GM12878 (cell line): ENCODE measurements at regions not wholly inside any gene's neighbourhood (a gene's known extent, or its start where the extent isn't known, plus 50 kb on each side); places are given as distances from the start of the nearest gene placed in this dataset.

Source experiments
- ATAC-seq: fragments of 200-7000 bp; cut with Tn5 transposase; 3 replicates; pipeline ENCODE4 v1.9.1; 2020; ENCODE audit warnings: mild to moderate bottlenecking, moderate library complexity
- BruUV-seq: library from RNA; stranded (reverse); fragments of 400-500 nt; replicated peaks from 2 replicates; lab custom pipeline; 2021; lab: Mats Ljungman, UMichigan
- CTCF ChIA-PET: fragments of 300-600 bp; sonication (Branson Sonifier 250); formaldehyde crosslinking; extraction: SDS; loops from one replicate; lab custom pipeline; 2021; ENCODE audit warnings: inconsistent platforms; lab: Yijun Ruan, JAX
- POLR2A ChIA-PET: fragments of 350-600 bp; formaldehyde crosslinking; extraction: SDS; loops from one replicate; lab custom pipeline; 2021; ENCODE audit warnings: inconsistent platforms; lab: Charles Lee
- RAD21 ChIA-PET: fragments of 300-600 bp; sonication (Branson Sonifier 250); formaldehyde crosslinking; loops from one replicate; lab custom pipeline; 2023; ENCODE audit warnings: antibody characterized with exemption; ENCODE audit not compliant: unreplicated experiment; lab: Charles Lee
- SMC1A ChIA-PET: fragments of 300-600 bp; sonication (Branson Sonifier 250); formaldehyde crosslinking; loops from one replicate; lab custom pipeline; 2023; ENCODE audit not compliant: unreplicated experiment, uncharacterized antibody; lab: Charles Lee
- DNase-seq: peaks from one replicate; pipeline ENCODE4 v3.0.0-alpha.2; 2011; ENCODE audit warnings: low read depth, low spot score
- FAIRE-seq: peaks from 3 replicates; lab custom pipeline; 2011; peaks lifted over from hg19 to GRCh38; lab: Jason Lieb, UNC
- H2AFZ ChIP-seq: 2 replicates; pipeline ENCODE4 v1.6.0; 2011; ENCODE audit warnings: low read depth, low read length, control low read depth; ENCODE audit not compliant: control insufficient read depth
- H3K27ac ChIP-seq: 2 replicates; pipeline ENCODE4 v1.5.1; 2011; ENCODE audit warnings: control low read depth; ENCODE audit not compliant: control insufficient read depth, insufficient read depth
- H3K27me3 ChIP-seq, 2 experiments: replicated peaks in 1 of 2; 2 replicates each; pipeline versions ENCODE4 v1.6.0 to v1.6.1; 2011; ENCODE audit warnings: low read length in 1 of 2; ENCODE audit not compliant: control insufficient read depth in 2 of 2, insufficient read depth in 2 of 2
- H3K36me3 ChIP-seq, 2 experiments: 2 replicates each; pipeline ENCODE4 v1.5.1; 2011; ENCODE audit warnings: low read length in 1 of 2; ENCODE audit not compliant: control insufficient read depth in 2 of 2, insufficient read depth in 2 of 2
- H3K4me1 ChIP-seq: 2 replicates; pipeline ENCODE4 v1.6.1; 2011; ENCODE audit warnings: mild to moderate bottlenecking, low read length, moderate library complexity, mixed read lengths; ENCODE audit not compliant: control insufficient read depth, insufficient read depth
- H3K4me2 ChIP-seq: 2 replicates; pipeline ENCODE4 v1.6.0; 2011; ENCODE audit warnings: control low read depth; ENCODE audit not compliant: control insufficient read depth, insufficient read depth
- H3K4me3 ChIP-seq: fragments of 200-600 bp; sonication (generic); 2 replicates; pipeline ENCODE4 v1.5.1; 2016
- H3K79me2 ChIP-seq: 2 replicates; pipeline ENCODE4 v1.6.0; 2011; ENCODE audit warnings: low read length; ENCODE audit not compliant: control insufficient read depth, insufficient read depth
- H3K9ac ChIP-seq: 2 replicates; pipeline ENCODE4 v1.8.0; 2011; ENCODE audit warnings: low read length, control low read depth, mixed read lengths; ENCODE audit not compliant: control insufficient read depth, insufficient read depth
- H3K9me3 ChIP-seq: replicated peaks from 3 replicates; pipeline ENCODE4 v1.5.1; 2011; ENCODE audit warnings: mild to moderate bottlenecking, low read length; ENCODE audit not compliant: control insufficient read depth, insufficient read depth
- H4K20me1 ChIP-seq: 2 replicates; pipeline ENCODE4 v1.6.0; 2011; ENCODE audit not compliant: control insufficient read depth, insufficient read depth
- DPF2 ChIP-seq: fragments of 450-650 bp; IDR thresholded peaks from 2 replicates; pipeline ENCODE4 v1.6.1; 2017; ENCODE audit warnings: mild to moderate bottlenecking
- EP300 ChIP-seq, 2 experiments: fragments of 150-350 bp in 1 of 2; IDR thresholded peaks; 2 replicates each; pipeline ENCODE4 v1.6.1; 2011 to 2012; ENCODE audit warnings: low read depth in 2 of 2, low read length in 2 of 2, borderline replicate concordance in 1 of 2, improper control_type of control experiment in 1 of 2, inconsistent platforms in 1 of 2; ENCODE audit not compliant: control insufficient read depth in 1 of 2
- ESRRA ChIP-seq: IDR thresholded peaks from 2 replicates; pipeline ENCODE4 v1.6.1; 2012; ENCODE audit warnings: mild to moderate bottlenecking, low read length, improper control_type of control experiment
- HDAC6 ChIP-seq: fragments of 200-600 bp; sonication (generic); IDR thresholded peaks from one replicate; pipeline ENCODE4 v1.8.0; 2017; ENCODE audit warnings: antibody characterized with exemption; ENCODE audit not compliant: unreplicated experiment
- IKZF2 ChIP-seq, 2 experiments: fragments of 450-650 bp; IDR thresholded peaks; 2 replicates each; pipeline ENCODE4 v1.6.1; 2017; ENCODE audit warnings: mild to moderate bottlenecking in 2 of 2, moderate library complexity in 2 of 2
- KAT2A ChIP-seq: conservative IDR thresholded peaks from 2 replicates; pipeline ENCODE4 v1.6.1; 2011; ENCODE audit warnings: low read depth, low read length; ENCODE audit not compliant: control insufficient read depth
- KDM1A ChIP-seq: fragments of 200-600 bp; sonication (generic); IDR thresholded peaks from 2 replicates; pipeline ENCODE4 v1.6.1; 2016; ENCODE audit warnings: borderline replicate concordance
- MEF2B ChIP-seq: fragments of 450-650 bp; IDR thresholded peaks from 2 replicates; pipeline ENCODE4 v1.6.1; 2018; ENCODE audit warnings: mild to moderate bottlenecking, moderate library complexity; ENCODE audit not compliant: partially characterized antibody, poor library complexity, severe bottlenecking
- NFXL1 ChIP-seq: fragments of 450-650 bp; IDR thresholded peaks from 2 replicates; pipeline ENCODE4 v1.6.1; 2017; ENCODE audit warnings: antibody characterized with exemption, mild to moderate bottlenecking, borderline replicate concordance
- NR2F1 ChIP-seq: fragments of 450-650 bp; conservative IDR thresholded peaks from 2 replicates; pipeline ENCODE4 v1.6.1; 2017; ENCODE audit warnings: mild to moderate bottlenecking
- SREBF2 ChIP-seq: IDR thresholded peaks from 2 replicates; pipeline ENCODE4 v1.6.1; 2012; ENCODE audit warnings: mild to moderate bottlenecking, low read length
- TBL1XR1 ChIP-seq: IDR thresholded peaks from 2 replicates; pipeline ENCODE4 v1.6.1; 2012; ENCODE audit warnings: low read depth, low read length, improper control_type of control experiment
- ZBTB4 ChIP-seq: fragments of 450-650 bp; formaldehyde crosslinking; IDR thresholded peaks from 2 replicates; pipeline ENCODE4 v1.4.0; 2022; ENCODE audit warnings: mild to moderate bottlenecking, moderate library complexity
- ZNF24 ChIP-seq: fragments of 450-650 bp; IDR thresholded peaks from 2 replicates; pipeline ENCODE4 v1.6.1; 2017; ENCODE audit warnings: antibody characterized with exemption, mild to moderate bottlenecking
- whole genome bisulfite sequencing: methylation state at CpG from one replicate; pipeline ENCODE4 v1.1.6; 2016; ENCODE audit warnings: low lambda C conversion rate; ENCODE audit not compliant: insufficient replicate concordance, insufficient coverage; ENCODE audit errors: missing lambda C conversion rate; 5-methylcytosine and 5-hydroxymethylcytosine counted together
- in situ Hi-C: fragments of 300-500 bp; cut with MboI; formaldehyde crosslinking; loops from 9 replicates; pipeline ENCODE4 v1.14.3; 2018; ENCODE audit warnings: mixed read lengths
- intact Hi-C: fragments of 100-400 bp; cut with micrococcal nuclease; formaldehyde crosslinking; loops from one replicate; pipeline ENCODE4 v1.14.2; 2022; ENCODE audit not compliant: unreplicated experiment
- TF ChIP-seq, protein P1 (sequence below): fragments of 150-350 bp; IDR thresholded peaks from 2 replicates; pipeline ENCODE4 v1.6.1; 2014; ENCODE audit warnings: mild to moderate bottlenecking, low read depth, low read length

GRCh38 chr22:48651981-48652538 lies 1175.6 kb downstream of the BRD1 start (continued):
- TF ChIP-seq, protein P1, sequence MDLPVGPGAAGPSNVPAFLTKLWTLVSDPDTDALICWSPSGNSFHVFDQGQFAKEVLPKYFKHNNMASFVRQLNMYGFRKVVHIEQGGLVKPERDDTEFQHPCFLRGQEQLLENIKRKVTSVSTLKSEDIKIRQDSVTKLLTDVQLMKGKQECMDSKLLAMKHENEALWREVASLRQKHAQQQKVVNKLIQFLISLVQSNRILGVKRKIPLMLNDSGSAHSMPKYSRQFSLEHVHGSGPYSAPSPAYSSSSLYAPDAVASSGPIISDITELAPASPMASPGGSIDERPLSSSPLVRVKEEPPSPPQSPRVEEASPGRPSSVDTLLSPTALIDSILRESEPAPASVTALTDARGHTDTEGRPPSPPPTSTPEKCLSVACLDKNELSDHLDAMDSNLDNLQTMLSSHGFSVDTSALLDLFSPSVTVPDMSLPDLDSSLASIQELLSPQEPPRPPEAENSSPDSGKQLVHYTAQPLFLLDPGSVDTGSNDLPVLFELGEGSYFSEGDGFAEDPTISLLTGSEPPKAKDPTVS: no peak
- no peak for TF ChIP-seq MEF2B
- TF ChIP-seq EP300 (IDR thresholded peaks at IDR 0.05; ENCODE audit: borderline replicate concordance in 1 of 2, control insufficient read depth in 1 of 2, low read depth in 2 of 2, low read length in 2 of 2): no peak
- TF ChIP-seq DPF2: no peak
- TF ChIP-seq KAT2A: no peak
- no peak for TF ChIP-seq HDAC6

DNA sequence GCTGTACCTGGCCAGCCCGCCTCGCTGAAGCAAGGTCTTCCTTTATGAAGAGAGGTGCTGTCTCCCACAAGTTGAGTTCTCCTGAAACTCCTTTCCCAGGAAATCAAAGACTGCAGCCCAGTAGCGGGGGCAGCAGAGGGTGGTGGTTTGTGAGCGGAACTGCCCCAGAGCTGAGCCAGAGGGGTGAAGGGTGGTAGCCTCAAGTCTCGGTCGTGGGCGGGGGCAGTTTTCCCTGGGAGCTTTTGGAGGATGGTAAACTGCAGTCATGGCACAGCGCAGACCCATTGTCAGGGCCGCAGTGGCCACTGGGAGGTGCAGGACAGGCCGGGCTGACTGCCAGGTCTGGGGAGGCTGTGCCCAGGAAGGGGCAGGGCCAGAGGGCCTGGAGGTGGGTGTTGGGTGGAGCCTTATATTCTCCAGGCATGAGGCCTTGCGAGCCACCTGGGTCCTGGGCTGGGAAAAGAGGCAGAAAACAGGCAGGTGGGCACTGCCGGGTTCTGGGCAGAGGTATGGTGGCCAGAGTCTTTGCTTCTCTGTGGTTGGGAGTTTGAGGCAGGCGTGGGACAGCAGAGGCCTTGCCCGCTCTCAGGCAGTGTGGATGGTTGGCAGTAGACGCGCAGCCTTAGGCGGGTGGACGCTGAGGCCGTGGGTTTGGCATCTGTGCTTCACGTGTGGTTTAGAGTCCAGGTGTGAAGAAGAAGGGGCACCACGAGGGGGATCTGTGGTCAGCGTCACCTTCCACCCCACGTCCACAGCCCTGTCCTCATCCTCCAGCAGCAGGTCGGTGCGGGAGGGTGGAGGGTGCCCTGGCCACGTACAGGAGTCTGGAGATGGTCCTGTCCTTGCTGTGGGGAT lies 1176.4 kb downstream of the BRD1 start:
- Histone ChIP-seq H3K4me3 (no peak overlapping the region), H3K4me1 (no peaks in the 10 kb centered on the region), H3K9me3 (no peaks in the 10 kb centered on the region; the same call in 2 of the 3 replicates), H3K27me3 (no peaks in the 10 kb centered on the region), H3K4me2 (no peak overlapping the region), H3K9ac (no peak overlapping the region), H3K79me2 (no peaks in the 10 kb centered on the region), H4K20me1 (no peaks in the 10 kb centered on the region), H2AFZ (no peak overlapping the region), H3K27ac (no peak overlapping the region), H3K36me3 (no peaks in the 10 kb centered on the region)
- ChIA-PET CTCF (no interaction called here), POLR2A (no interaction called here), RAD21 (no interaction called here), SMC1A (no interaction called here)
- no TSS peak for BruUV-seq
- in situ Hi-C loops (no loop called here), intact Hi-C loops (no loop called here)
- no peak for ATAC-seq
- no peak for DNase-seq
- FAIRE-seq: no peak
- TF ChIP-seq ZNF24 (no peak), NFXL1 (no peak), KDM1A (no peak), ZBTB4 (no peak), IKZF2 (IDR thresholded peaks at IDR 0.05) (no peak), SREBF2 (no peak), TBL1XR1 (no peak), ESRRA (no peak), NR2F1 (no peak)
- 49% methylated on average over 26 of the region's 26 CpGs for WGBS
